ENCODE measurements at regions not wholly inside any gene's neighbourhood (a gene's known extent, or its start where the extent isn't known, plus 50 kb on each side); places are given as distances from the start of the nearest gene placed in this dataset.

- no peak overlapping the region for H3K4me2 ChIP-seq (ENCODE audit: insufficient read depth in 1 of 2, low read depth in 2 of 2, low read length in 2 of 2)
- no peak overlapping the region for H3K9ac ChIP-seq (replicated peaks in 1 of 4; ENCODE audit: extremely low read depth in 1 of 4, low read depth in 3 of 4, low read length in 3 of 4)
- H4K20me1 ChIP-seq (replicated peaks in 1 of 2; ENCODE audit: control insufficient read depth in 1 of 2, insufficient read depth in 2 of 2, low read length in 2 of 2), result no peaks in the 10 kb centered on the region
- no peak overlapping the region for H3K23ac ChIP-seq (ENCODE audit: insufficient read length)
- H4K8ac ChIP-seq (ENCODE audit: extremely low read depth, insufficient read depth, low read length), result no peak overlapping the region
- H2BK12ac ChIP-seq (ENCODE audit: low read depth, low read length), result no peak overlapping the region
- H3K79me1 ChIP-seq (ENCODE audit: low read depth, low read length), result no peaks in the 10 kb centered on the region
- FAIRE-seq (no peak), DNase-seq (ENCODE audit: low read depth in 1 of 2, low spot score in 2 of 2) (no peak)
- no peaks in the 10 kb centered on the region for H3K27me3 ChIP-seq (replicated peaks in 1 of 4; ENCODE audit: control insufficient read depth in 3 of 4, extremely low read depth in 1 of 4, insufficient read depth in 3 of 4, low read length in 3 of 4)
- H2AK5ac ChIP-seq (ENCODE audit: low read depth, low read length), result no peak overlapping the region
- ChIA-PET POLR2A (ENCODE audit: partially characterized antibody) (no interaction called here), CTCF (ENCODE audit: partially characterized antibody) (interaction anchor here (0.6 to 1.3 kb wide), 2 partner anchors 24 to 1240 kb away, joined by 3 read pairs; no protein-coding TSS in a partner anchor)
- no peak overlapping the region for H2AFZ ChIP-seq (ENCODE audit: low read length)
- no peak overlapping the region for H3K27ac ChIP-seq (ENCODE audit: low read depth, low read length)
- H3K4me3 ChIP-seq (ENCODE audit: extremely low read depth in 1 of 4, insufficient read depth in 2 of 4, low read depth in 3 of 4, low read length in 4 of 4), result no peak overlapping the region
- H3K56ac ChIP-seq (replicated peaks; ENCODE audit: insufficient read length, low read depth, low read length), result no peak overlapping the region
- no peaks in the 10 kb centered on the region for H3K79me2 ChIP-seq (ENCODE audit: control insufficient read depth in 1 of 2, insufficient read depth in 2 of 2, low read length in 2 of 2)
- H3K4me1 ChIP-seq (replicated peaks in 1 of 4; ENCODE audit: control insufficient read depth in 3 of 4, insufficient read depth in 4 of 4, low read length in 3 of 4), result no peaks in the 10 kb centered on the region
- H3K36me3 ChIP-seq (ENCODE audit: control insufficient read depth in 2 of 4, insufficient read depth in 4 of 4, low read length in 3 of 4), result no peaks in the 10 kb centered on the region; a peak in 1 of 8 replicates
- H2BK15ac ChIP-seq (ENCODE audit: low read length), result no peak overlapping the region
- 0 out of 4 replicates have a peak, but pooled peaks cover 0 to 3% of the 10 kb centered on the region in 2 experiments for H3K9me3 ChIP-seq (ENCODE audit: insufficient read depth in 2 of 2, low read depth in 1 of 2, low read length in 1 of 2)
- H3K14ac ChIP-seq (ENCODE audit: insufficient read length), result no peak overlapping the region
- no peak overlapping the region for H2BK20ac ChIP-seq (ENCODE audit: low read length)
- H4K91ac ChIP-seq (replicated peaks; ENCODE audit: insufficient read length, low read length), result no peak overlapping the region
- H2BK5ac ChIP-seq (ENCODE audit: low read depth, low read length), result no peak overlapping the region
- no peak overlapping the region for H3K18ac ChIP-seq (ENCODE audit: extremely low read depth, low read length)
- no peak overlapping the region for H4K5ac ChIP-seq (ENCODE audit: insufficient read length, low read depth, low read length)
- no peak overlapping the region for H3K4ac ChIP-seq (replicated peaks; ENCODE audit: insufficient read length, low read depth, low read length)
- H3K23me2 ChIP-seq (ENCODE audit: low read depth, low read length), result no peaks in the 10 kb centered on the region
- 92% methylated on average over 8 of the region's 8 CpGs; no CpG with 5 or more reads in 1 of the 2 experiments for WGBS, 2 experiments (ENCODE audit: extremely low coverage in 1 of 2, insufficient coverage in 1 of 2, insufficient read length in 1 of 2, insufficient replicate concordance in 2 of 2, low coverage in 1 of 2, low lambda C conversion rate in 2 of 2, missing lambda C conversion rate in 1 of 2)
- H2BK120ac ChIP-seq (replicated peaks; ENCODE audit: low read depth, low read length), result no peak overlapping the region
- TF ChIP-seq EP300 (IDR thresholded peaks at IDR 0.05; ENCODE audit: borderline replicate concordance in 1 of 2, low read depth in 2 of 2, low read length in 2 of 2) (no peak), USF2 (IDR thresholded peaks at IDR 0.05; ENCODE audit: low read length) (no peak)
Observed at GRCh38 chr4:110826656-110827055, 203.8 kb upstream of the PITX2 start.
